ENCODE measurements at regions not wholly inside any gene's neighbourhood (a gene's known extent, or its start where the extent isn't known, plus 50 kb on each side); places are given as distances from the start of the nearest gene placed in this dataset.

DNA sequence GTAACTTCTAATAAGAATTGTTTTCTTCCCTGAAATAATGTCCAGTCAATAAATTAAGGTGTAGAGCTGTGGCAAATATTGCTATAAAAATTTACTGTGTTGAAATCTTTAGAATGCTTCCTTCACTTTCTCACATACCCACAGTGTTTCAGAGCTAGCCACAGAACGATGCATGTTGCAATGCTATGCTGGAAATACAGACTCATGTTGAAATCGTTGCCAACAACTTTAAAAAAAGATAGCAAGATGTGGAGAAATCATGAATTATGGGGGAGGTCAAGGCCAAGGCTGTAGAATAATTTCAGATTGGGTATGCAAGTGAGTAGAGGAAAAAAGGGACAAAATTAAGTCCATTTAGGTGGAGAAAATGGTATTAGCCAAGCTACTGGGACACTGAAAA, 204.8 kb downstream of the VEGFC start:
- no peak for TF ChIP-seq POLR2AphosphoS5 (IDR thresholded peaks at IDR 0.05; ENCODE audit: low read depth, low read length)
- TF ChIP-seq CTCF (IDR thresholded peaks at IDR 0.05) = no peak
- no peak for TF ChIP-seq REST (IDR thresholded peaks at IDR 0.05; ENCODE audit: insufficient read depth in 1 of 2, low read depth in 2 of 2, low read length in 1 of 2)

Data from Panc1 (cell line).